ENCODE measurements at regions not wholly inside any gene's neighbourhood (a gene's known extent, or its start where the extent isn't known, plus 50 kb on each side); places are given as distances from the start of the nearest gene placed in this dataset.

- H3K4me2 ChIP-seq (ENCODE audit: low read depth, low read length, poor library complexity, severe bottlenecking): no peak overlapping the region
- no peaks in the 10 kb centered on the region for H3K36me3 ChIP-seq (ENCODE audit: insufficient read depth, low read length)
- H3F3A ChIP-seq (ENCODE audit: low read depth): no peaks in the 10 kb centered on the region
- H2AFZ ChIP-seq (ENCODE audit: low read length): no peak overlapping the region
- no peak overlapping the region for H3K4me3 ChIP-seq (ENCODE audit: low read length, poor library complexity, severe bottlenecking)
- no peaks in the 10 kb centered on the region for H3K4me1 ChIP-seq (ENCODE audit: insufficient read depth, low read length, poor library complexity, severe bottlenecking)
- H3K79me2 ChIP-seq (ENCODE audit: insufficient read depth, low read length): no peaks in the 10 kb centered on the region
- H3K27me3 ChIP-seq (ENCODE audit: insufficient read depth, low read length, poor library complexity, severe bottlenecking): no peaks in the 10 kb centered on the region
- no peaks in the 10 kb centered on the region for H3K9me2 ChIP-seq (replicated peaks; ENCODE audit: low read depth, low read length)
- no peaks in the 10 kb centered on the region for H3K9me3 ChIP-seq (ENCODE audit: insufficient read depth, low read depth, low read length)
- H3K9ac ChIP-seq (ENCODE audit: low read depth, low read length, poor library complexity, severe bottlenecking): no peak overlapping the region
- no peak for TF ChIP-seq CTCF (conservative IDR thresholded peaks at IDR 0.05; ENCODE audit: low read length)
- no peak for TF ChIP-seq EZH2phosphoT487 (IDR thresholded peaks at IDR 0.05; ENCODE audit: borderline replicate concordance)
- no peaks in the 10 kb centered on the region for H4K20me1 ChIP-seq (ENCODE audit: insufficient read depth, low read length, poor library complexity, severe bottlenecking)
Observed at GRCh38 chr2:234328444-234328990, 168.4 kb downstream of the ARL4C start.

GRCh38 chr2:234326694-234327093, 170.2 kb downstream of the ARL4C start:
- no peak overlapping the region for H2AFZ ChIP-seq (ENCODE audit: low read length)
- no peaks in the 10 kb centered on the region for H3K9me2 ChIP-seq (replicated peaks; ENCODE audit: low read depth, low read length)
- TF ChIP-seq CTCF (conservative IDR thresholded peaks at IDR 0.05; ENCODE audit: low read length): no peak
- TF ChIP-seq EZH2phosphoT487 (IDR thresholded peaks at IDR 0.05; ENCODE audit: borderline replicate concordance): no peak
- H3K27me3 ChIP-seq (ENCODE audit: insufficient read depth, low read length, poor library complexity, severe bottlenecking): no peaks in the 10 kb centered on the region
- no peaks in the 10 kb centered on the region for H3F3A ChIP-seq (ENCODE audit: low read depth)
- H3K9ac ChIP-seq (ENCODE audit: low read depth, low read length, poor library complexity, severe bottlenecking): no peak overlapping the region
- H3K36me3 ChIP-seq (ENCODE audit: insufficient read depth, low read length): no peaks in the 10 kb centered on the region
- no peaks in the 10 kb centered on the region for H3K79me2 ChIP-seq (ENCODE audit: insufficient read depth, low read length)
- no peaks in the 10 kb centered on the region for H3K9me3 ChIP-seq (ENCODE audit: insufficient read depth, low read depth, low read length)
- no peak overlapping the region for H3K4me2 ChIP-seq (ENCODE audit: low read depth, low read length, poor library complexity, severe bottlenecking)
- peaks cover 4% of the 10 kb centered on the region for H3K4me1 ChIP-seq (ENCODE audit: insufficient read depth, low read length, poor library complexity, severe bottlenecking)
- H4K20me1 ChIP-seq (ENCODE audit: insufficient read depth, low read length, poor library complexity, severe bottlenecking): no peaks in the 10 kb centered on the region
- H3K4me3 ChIP-seq (ENCODE audit: low read length, poor library complexity, severe bottlenecking): no peak overlapping the region

- Histone ChIP-seq H2AFZ (ENCODE audit: low read length) (peak overlapping the region; percentile 54; the same call in 1 of the 2 replicates), H3K4me3 (ENCODE audit: low read length, poor library complexity, severe bottlenecking) (no peak overlapping the region), H3K4me2 (ENCODE audit: low read depth, low read length, poor library complexity, severe bottlenecking) (no peak overlapping the region), H3K9ac (ENCODE audit: low read depth, low read length, poor library complexity, severe bottlenecking) (no peak overlapping the region), H3K27me3 (ENCODE audit: insufficient read depth, low read length, poor library complexity, severe bottlenecking) (no peaks in the 10 kb centered on the region), H3K9me2 (replicated peaks; ENCODE audit: low read depth, low read length) (no peaks in the 10 kb centered on the region), H3K9me3 (ENCODE audit: insufficient read depth, low read depth, low read length) (no peaks in the 10 kb centered on the region), H3F3A (ENCODE audit: low read depth) (no peaks in the 10 kb centered on the region), H3K79me2 (ENCODE audit: insufficient read depth, low read length) (no peaks in the 10 kb centered on the region), H3K4me1 (ENCODE audit: insufficient read depth, low read length, poor library complexity, severe bottlenecking) (peaks cover 4% of the 10 kb centered on the region), H4K20me1 (ENCODE audit: insufficient read depth, low read length, poor library complexity, severe bottlenecking) (no peaks in the 10 kb centered on the region), H3K36me3 (ENCODE audit: insufficient read depth, low read length) (no peaks in the 10 kb centered on the region)
- TF ChIP-seq EZH2phosphoT487 (IDR thresholded peaks at IDR 0.05; ENCODE audit: borderline replicate concordance) (no peak), CTCF (conservative IDR thresholded peaks at IDR 0.05; ENCODE audit: low read length) (no peak)
Observed at GRCh38 chr2:234324116-234324515, 172.8 kb downstream of the ARL4C start.

Measured in Loucy (cell line).